Stromal cell of bone marrow (primary cell): ENCODE measurements at regions not wholly inside any gene's neighbourhood (a gene's known extent, or its start where the extent isn't known, plus 50 kb on each side); places are given as distances from the start of the nearest gene placed in this dataset.
"Not testable (repeated sequence)": the region's sequence is repeated elsewhere in the genome, so short reads cannot be mapped to it uniquely, and the experiment has no call there.

Source experiments
- DNase-seq: peaks from one replicate; pipeline ENCODE4 v3.0.0-alpha.2; 2012; ENCODE audit warnings: low read depth

DNA sequence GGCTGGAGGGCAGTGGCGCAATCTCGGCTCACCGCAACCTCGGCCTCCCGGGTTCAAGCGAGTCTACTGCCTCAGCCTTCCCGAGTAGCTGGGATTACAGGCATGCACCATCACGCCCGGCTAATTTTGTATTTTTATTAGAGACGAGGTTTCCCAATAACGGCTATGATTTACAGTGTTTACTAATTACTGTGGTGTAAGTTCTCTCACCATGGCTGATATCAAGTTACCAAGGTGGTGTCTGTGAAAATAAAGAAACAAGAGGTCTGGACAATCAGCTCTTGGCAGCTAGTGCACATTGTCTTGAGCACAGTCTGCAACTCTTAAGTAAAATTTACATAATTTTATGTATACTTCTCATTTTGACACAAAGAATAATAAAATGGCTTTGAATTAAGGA, 385.5 kb upstream of the COX7C start:
- DNase-seq: no peak

DNA sequence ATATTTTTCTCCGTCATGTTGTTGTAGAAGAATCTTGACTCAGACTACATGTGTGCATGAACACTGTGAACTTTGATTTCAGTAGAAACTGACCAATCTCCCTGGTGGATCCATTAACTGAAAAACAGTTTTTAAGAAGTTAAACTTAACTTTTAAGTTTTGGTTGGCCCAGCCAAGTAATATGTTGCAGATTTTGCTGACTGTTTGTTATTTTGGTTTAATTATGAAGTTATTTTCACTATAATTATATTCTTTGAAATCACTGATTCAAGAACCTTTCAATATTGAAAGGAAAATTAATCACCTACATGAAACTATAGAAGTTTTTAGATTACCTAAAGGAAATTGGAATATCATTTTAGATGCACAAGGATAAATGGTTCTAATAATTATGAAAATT, 373.6 kb upstream of the COX7C start:
- no peak for DNase-seq

DNA sequence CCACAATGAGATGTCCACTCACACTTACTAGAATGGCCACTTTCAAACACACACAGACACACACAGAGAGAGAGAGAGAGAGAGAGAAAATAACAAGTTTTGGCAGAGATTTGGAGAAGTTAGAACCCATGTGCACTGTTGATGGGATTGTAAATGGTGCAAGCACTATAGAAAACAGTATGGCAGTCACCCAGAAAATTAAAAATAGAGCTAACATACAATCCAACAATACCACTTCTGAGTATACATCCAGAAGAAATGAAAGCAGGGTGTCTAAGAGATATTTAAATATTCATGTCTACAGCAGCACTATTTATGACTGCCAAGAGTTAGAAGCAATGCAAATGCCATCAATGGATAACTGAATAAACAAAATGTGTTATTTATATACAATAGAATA, 359.9 kb upstream of the COX7C start:
- DNase-seq: no peak

DNA sequence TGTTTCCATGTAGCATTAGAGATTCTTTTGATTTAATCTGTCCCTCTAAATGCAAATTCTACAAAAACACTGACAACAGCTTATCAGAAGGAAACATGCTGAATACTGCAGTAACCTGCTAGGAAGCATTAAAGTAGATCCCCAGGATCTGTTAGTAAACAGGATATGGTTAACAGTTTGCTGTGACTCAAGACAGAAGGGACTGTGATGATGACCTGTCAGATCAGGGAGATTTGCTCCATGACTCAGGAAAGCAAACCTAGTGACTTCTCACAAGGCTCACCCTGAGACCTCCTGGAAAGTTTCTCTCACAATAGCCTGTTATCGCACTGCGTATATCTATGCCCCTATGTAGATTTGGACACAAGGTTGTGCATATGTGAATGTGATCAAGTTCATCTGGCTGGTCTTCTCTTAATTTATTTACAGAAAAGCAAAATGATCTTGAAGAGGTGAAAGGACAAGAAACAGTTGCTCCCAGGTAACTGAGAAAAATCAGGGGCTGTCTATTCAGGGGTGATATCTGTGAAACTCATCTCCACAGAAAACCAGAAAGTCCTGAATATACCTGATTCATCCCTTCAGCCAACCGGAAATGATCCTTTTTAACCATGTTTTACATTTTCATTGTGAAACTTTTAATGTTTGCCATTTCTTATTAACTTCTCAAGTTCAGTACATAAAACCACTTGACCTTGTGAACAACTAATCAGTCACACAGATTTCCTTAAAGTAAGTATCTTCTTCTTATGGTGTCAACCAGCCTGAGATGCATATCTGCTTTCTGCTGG, 333.1 kb upstream of the COX7C start:
- DNase-seq: not testable (repeated sequence)

DNA sequence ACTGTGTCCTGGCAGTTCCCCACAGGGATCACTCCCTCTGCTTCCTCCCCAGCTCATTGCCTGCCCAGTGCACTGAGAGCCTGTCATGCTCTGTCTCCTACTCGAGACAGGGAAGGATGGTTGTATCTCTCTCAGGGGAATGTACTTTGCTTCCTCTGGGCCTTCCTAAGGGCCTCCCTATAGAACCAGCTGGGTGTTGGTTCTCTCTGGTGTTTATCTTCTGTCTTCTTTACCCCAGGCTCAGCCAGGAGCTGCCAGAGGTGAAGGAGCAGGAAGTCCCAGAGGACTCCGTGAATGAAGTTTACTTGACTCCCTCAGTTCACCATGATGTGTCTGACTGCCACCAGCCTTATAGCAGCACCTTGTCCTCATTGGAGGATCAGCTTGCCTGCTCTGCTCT, 330.3 kb upstream of the COX7C start:
- DNase-seq: not testable (repeated sequence)

DNA sequence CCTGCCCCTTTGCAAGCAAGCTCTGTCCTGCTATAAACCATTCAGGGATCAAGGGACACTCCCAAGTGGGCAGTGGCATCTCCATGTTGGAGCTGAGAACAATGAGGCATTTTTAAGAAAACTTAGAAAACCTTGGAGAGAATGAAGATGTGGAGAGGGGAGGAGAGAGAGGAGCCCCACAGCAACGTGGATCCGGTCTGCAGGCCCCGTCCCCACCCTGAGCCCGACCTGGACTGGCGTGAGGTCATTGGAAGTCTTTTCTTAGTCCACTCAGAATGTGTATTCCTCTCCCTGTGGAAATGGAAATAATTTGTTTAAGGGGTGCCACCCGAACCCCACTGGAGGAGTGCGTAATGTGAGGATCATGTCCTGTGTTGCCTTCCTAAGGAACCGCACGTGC, 328.0 kb upstream of the COX7C start:
- DNase-seq: not testable (repeated sequence)

DNA sequence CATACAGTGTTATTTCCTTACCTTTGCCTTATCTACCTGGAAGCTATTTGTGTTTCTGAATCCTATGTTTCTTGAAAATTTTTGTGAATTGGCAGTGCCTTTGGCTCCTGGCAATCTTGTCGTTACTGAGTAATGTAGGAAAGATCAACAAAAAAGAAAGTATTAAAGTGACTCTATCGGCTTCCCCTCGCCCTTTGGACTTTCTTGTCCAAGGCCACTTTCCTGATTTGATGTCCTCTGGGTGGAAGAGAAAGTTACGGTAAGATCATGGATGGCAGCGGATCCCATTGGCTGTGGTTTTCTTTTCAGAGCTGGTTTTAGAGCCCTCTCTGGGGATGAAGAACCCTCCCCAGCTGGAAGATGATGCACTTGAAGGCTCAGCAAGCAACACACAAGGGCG, 324.9 kb upstream of the COX7C start:
- not testable (repeated sequence) for DNase-seq

DNA sequence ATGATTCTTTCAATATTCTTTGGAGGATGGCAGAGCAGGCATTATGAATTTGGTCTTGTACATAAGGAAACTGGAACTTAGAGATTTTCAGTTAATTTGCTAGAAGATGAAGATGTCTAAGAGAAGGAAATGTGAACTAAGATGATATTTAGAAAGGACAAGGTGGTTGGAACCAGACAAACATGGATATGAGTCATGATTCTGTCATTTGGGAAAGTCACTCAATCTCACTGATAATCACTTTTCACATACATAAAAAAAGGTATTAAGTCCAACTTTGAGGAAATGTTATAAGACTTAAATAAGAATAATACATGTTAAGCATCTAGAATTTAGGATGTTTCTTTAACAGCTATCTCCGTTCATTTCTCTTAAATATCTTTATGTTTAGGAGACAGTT, 315.1 kb upstream of the COX7C start:
- not testable (repeated sequence) for DNase-seq

DNA sequence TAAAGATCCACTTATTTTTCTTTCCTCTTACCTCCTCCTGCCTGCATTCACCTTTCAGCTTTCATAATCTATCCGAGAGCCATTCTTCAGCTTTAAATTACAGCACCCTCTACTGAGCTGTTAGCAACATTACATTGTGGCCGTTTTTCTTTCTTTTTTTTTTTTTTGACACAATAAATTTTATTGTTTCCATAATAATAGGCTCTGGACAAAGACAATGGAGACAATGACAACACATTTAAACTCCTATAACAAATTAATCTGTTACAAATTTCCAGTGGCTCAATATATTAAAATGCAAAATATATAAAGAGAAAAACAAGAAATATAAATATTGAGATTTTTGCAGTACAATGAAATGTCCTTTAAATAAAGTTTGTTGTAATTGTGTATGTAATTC, 312.7 kb upstream of the COX7C start:
- DNase-seq: not testable (repeated sequence)

DNA sequence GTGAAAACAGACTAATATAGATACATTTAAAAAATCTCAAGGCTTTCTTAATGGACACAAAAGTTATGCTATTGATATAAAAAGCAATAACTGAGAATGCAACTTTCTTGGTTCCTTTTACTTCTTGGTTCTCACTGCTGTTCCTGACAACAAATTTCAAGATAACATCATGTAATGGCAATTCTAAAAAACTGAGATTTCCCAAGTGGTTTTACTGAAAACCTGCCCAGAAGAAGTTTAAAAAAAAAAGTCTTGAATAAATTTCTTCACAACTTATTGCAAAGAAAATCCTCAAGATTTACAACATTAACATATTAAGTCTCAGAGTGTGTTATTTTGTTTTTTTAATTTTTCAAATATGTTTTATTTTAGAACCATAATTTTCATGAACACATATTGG, 302.8 kb upstream of the COX7C start:
- DNase-seq: no peak

DNA sequence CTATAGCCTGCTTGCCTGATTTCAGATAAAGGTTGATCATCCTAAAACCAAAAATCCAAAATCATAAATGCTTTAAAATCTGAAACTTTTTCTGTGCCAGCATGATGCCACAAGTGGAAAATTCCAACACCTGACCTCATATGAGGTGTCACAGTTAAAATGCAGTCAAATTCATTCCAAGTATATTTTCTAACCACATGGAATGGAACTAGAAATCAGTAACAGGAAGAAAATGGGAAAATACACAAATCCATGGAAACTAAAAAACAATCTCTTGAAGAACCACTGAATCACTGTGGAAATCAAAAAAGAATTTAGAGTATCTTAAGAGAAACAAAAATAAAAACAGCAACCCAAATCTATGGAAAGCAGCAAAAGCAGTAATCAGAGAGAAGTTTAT, 297.5 kb upstream of the COX7C start:
- no peak for DNase-seq

DNA sequence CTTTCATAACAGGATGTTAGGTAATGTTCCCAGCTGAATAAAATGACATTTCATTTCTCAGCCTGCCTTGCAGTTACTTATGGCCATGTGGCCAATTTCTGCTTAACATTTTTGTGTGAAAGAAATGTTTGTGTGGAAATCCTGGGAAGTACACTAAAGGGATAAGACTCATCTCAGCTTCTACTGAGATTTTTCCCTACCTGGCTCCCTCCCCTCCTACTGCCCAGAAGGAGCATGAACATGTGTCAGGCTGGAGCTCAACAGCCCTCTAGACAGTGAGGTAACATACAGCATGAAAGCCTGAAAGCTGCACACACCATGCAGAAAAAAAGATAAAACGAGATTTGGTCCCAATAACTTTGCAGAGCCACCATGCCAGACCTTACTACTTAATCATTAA, 288.4 kb upstream of the COX7C start:
- no peak for DNase-seq

DNA sequence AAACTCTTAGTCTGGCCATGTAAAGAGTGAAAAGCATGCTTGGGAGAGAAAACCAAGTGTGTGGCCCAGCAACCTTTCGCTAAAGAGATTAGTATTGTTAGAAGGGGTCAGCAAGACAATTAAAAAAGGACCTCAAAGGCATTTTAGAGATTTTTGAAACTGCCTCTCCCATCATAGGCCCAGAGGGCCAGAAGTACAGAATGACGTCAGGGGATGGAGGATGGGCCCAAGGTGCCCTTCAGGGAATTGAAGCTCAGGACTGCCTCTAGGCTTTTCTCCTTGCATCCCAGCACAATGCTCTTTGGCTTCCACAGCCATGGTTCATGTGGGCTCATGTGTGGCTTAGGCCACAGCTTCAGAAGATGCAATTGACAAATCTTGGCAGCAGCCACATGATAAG, 287.0 kb upstream of the COX7C start:
- no peak for DNase-seq

DNA sequence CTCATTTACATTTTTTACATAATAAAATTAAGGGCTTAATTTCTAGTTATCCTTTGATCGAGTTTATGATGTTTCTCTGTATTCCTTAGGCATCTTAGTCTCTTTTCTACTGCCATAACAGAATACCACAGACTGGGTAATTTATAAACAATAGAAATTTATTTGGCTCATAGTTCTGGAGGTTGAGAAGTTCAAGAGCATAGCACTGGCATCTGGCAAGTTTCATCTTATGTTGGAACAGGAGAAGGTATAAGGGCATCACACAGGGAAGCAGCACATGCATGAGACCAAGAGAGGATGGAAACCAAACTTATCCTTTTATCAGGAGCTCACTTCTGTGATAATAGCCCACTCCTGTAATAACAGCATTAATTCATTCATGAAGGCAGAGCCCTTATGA, 284.9 kb upstream of the COX7C start:
- DNase-seq: no peak

DNA sequence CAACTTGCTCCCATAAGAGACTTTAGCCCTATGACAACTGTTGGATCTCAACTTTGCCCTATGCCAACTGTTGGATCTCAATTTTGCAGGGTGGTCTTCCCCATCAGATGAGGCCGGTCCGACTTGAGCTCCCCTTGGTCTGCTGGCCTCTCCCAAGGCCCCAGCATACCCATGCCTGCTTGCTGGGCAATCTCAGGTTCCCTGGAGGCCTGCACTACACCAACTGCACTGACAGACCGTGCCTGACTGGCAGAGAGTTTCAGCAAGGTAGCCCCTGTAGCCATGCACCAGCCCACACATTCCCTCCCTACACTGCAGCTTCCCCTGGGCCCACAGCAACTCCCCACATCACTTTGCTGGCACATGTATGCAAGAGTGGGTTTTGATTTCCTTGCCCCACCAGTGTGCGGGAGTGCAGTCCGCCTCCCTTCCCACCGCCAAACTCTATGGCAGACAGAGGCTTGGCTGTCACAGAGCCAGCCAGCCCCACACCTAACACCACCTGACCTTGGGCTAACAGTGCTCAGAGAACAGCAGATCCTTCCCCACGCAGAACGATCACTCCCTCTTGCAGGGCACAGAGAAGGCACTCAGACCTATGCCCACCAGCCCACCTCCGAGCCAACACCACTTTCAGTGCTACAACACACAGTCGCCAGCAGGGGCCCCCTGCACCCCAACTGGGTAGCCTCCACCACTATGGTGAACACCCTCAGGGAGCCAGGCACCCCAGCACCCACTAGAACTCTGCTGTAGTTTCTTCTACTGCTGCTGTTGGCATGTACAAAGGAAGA, 279.9 kb upstream of the COX7C start:
- DNase-seq: no peak

DNA sequence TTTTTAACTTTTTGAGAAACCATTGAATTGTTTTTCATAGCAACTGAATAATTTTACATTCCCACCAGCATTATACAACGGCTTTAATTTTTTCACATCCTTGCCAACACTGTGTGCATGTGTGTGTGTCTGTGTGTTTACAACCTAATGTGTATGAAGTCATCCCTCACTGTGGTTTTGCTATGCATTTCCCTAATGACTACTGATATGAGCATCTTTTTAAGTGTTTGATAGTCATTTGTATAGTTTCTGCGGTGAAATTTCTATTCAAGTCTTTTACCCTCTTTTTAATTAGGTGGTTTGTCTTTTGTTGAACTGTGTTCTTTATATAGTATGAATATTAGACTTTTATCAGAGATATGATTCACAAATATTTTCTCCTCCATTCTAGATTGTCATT, 263.1 kb upstream of the COX7C start:
- DNase-seq: no peak

DNA sequence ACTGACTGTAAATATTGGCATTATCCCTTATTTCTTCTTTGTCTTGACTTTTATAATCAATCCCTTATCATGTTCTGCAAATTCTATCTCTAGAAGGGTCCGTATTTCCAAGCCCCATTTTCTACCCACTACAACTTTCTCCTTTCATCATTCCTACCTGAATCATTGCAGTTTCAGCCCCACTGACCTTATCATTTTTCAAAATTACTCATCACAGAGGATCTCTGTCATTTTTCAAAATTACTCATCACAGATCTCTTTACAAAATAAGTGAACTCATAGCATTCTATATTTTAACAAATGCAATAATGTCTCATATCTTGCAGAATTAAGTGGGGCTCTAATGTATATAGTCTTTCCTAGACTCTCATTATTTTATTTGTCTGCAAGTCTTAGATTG, 256.9 kb upstream of the COX7C start:
- no peak for DNase-seq

DNA sequence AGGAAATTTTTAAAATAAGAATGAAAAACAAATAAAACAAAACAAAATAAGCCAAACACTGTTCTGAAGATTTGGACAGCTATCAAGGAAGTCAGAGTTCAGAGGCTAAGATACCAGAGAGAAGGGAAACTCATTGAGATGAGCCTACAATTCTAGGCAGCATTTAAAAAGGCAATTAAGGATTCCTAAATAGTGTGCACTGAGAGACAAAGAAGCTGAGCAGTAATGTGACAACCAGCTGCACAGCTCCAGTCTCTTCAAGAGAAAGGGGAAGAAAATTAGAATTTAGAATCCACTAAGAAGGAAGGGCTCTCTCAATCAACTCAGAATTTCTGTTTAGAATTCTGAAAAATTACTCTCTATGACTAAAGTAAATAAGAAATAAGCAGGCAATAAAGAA, 246.7 kb upstream of the COX7C start:
- no peak for DNase-seq

DNA sequence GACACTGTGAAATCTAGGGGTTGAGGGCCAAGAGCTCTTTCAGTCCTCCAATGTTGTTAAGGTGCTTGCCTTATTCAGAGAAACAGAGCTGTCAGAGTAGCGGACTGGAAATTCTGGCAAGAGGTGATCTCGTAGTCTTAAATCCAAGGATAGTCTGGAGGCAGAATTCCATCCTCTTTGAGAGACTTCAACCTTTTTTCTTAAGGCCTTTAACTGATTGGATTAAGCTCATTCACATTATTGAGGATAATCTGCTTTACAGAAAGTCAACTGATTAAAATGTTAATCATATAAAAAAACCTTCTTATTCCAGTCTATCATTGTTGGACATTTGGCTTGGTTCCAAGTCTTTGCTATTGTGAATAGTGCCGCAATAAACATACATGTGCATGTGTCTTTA, 243.1 kb upstream of the COX7C start:
- no peak for DNase-seq

DNA sequence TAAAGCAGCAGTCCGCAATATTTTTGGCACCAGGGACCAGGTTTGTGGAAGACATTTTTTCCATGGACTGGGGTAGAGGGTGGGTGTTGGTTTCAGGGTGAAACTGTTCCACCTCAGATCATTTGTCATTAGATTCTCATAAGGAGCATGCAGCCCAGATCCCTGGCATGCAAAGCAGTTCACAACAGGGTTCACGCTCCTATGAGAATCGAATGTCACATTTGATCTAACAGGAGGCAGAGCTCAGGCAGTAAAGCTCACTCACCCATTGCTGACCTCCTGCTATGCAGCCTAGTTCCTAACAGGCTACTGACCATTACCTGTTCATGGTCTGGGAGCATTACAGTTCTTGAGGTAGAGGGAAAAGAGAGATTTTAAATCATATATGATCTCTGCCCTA, 241.5 kb upstream of the COX7C start:
- no peak for DNase-seq

DNA sequence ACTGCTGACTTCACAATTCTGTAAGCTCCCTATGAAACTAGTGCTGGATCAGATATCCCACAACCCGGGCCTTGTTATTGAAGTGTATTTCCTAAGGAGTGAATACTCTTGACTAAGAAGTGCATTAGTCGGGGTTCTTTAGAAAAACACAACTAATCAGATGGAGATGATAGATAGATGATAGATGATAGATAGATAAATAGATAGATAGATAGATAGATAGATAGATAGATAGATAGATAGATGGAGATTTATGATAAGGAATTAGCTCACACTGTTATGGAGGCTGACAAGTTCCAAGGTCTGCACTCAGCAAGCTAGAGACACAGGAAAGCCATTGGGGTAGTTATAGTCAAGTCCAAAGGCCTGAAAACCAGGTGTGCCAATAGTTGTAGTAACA, 214.6 kb upstream of the COX7C start:
- DNase-seq: no peak

DNA sequence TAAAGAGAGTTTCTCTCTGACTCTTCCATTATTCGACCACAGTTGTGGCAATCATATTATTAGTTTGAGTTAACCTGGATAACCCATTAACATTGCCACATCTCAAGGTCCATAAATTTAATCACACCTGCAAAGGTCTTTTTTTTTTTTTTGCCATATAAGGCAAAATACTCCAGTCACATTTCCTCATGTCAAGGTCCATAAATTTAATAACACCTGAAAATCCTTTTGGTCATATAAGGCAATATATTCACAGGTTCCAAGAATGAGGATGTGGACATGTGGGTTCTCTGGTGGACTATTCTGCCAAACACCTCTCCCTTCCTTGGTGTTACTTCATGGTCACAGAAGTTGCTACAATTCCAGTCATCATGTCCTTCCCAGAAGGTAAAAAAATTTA, 213.5 kb upstream of the COX7C start:
- DNase-seq: no peak

DNA sequence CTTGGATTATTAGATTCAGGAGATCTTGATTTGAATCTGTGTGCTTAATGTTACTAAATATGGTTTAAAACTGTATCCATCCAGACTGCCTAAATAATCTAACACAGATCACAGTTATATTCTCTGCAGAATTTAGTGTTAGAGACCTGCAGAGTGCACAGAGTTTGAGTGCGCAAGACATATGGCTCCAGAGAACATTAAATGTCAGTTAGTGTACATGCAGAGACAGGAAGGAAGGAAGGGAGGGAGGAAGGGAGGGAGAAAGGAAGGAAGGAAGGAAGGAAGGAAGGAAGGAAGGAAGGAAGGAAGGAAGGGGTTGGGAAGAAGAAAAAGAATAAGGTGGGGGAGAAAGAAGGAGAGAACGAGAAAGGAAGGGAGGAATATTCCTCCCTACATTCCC, 210.0 kb upstream of the COX7C start:
- DNase-seq: no peak

DNA sequence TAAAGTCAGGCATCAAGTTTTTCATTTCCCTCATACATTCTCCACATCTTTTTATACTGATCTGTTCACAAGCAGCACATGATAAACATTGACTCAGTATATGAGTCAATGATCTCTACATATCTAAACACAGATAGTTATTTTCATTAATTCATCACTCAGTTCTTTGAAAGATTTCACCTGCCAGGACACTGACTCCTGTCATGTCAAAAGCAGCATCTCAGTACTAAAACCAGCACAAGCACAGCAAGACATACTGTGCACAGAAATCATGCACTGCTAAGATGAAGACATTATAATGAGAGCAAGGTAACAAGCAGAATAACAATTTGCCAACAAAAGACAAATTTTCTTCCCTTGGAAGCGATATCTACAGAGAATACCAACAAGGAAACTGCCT, 206.1 kb upstream of the COX7C start:
- DNase-seq: no peak
